ENCODE measurements at regions not wholly inside any gene's neighbourhood (a gene's known extent, or its start where the extent isn't known, plus 50 kb on each side); places are given as distances from the start of the nearest gene placed in this dataset.

DNA sequence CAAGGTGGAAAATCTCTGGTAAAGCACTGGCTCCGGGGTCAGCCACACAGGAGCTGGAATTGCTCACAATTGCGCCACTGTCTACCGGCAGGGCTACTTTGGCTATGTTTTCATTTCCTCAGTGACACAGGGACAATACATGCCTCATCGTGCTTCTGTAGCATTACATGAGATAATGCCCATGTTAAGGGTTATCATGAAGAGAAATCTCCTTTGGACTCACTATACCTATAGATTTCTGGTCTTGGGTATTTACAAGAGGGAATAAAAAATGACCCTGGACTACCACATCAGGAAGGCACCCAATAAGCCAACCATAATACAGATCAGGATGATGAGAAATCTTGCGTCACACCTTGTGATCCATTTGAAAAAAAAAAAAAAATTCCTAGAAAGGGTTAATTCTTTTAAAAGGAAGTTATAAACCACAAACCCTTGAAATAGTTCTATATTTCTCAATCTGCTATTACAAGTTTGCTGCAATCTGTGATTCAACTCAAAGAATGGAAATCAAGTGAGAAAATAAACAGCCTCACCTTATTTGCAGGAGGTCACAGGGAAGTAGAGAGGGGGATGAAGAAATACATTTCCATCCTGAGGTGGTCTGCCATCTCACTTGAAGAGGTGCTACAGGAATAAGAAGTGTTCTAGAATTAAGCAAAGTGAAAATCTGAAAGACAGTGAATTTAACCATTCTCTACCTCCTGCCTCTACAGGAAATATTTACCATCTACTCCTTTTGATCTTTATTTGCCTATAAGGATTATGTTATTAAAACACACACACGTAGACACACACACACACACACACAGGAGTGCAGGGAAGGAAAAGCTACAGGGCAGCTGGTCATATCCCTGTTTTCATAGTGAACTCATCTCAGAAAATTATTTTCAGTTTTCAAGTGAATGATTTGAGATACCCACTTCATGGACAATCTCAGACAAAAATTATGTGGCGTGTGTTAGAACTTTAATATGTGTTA, 231.3 kb upstream of the CELF2 start:
- no peak for DNase-seq (ENCODE audit: low spot score)

GRCh38 chr10:10787586-10787985, 230.1 kb upstream of the CELF2 start:
- DNase-seq (ENCODE audit: low spot score) = no peak

GRCh38 chr10:10788761-10789160, 228.9 kb upstream of the CELF2 start:
- DNase-seq (ENCODE audit: low spot score) = no peak

GRCh38 chr10:10791869-10792268, 225.8 kb upstream of the CELF2 start:
- no peak for DNase-seq (ENCODE audit: low spot score)

DNA sequence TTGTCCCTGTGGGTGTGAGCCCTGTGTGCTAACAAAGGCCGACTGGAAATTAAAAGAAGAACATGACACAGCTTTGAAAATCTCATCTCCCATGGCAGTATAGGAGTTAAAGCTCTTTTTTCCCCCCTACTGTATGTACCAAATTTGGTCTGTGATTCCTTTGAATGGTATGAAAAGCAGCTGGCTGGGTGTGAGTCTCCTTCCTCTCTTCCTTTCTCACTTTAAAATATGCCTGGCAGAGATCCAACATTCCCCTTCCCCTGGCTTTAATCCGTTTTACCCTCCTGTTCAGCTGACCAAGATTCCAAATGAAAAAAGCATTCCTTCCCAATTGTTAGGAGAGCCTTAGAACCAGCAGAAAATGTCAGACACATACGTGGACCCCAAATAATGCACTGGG, 225.0 kb upstream of the CELF2 start:
- no peak for DNase-seq (ENCODE audit: low spot score)

DNA sequence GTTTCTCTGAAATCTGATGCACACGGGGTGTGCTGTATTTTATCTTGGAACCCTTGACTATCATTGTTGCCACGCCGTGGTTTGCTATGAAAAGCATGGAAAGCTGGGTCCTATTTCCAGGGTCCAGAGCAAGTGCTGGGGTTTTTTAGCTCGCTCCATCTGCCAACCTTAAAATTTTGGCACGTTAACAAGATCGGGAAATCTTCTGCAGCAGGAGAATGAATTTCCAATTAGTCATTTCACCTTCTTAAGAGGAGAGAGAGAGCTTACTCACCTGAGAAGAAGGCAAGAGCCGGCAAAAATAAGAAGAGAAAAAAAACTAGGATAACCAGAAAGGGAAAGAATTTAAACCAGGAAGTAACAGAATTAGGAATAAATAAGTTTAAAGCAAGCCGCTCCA, 223.6 kb upstream of the CELF2 start:
- DNase-seq (ENCODE audit: low spot score) = no peak

DNA sequence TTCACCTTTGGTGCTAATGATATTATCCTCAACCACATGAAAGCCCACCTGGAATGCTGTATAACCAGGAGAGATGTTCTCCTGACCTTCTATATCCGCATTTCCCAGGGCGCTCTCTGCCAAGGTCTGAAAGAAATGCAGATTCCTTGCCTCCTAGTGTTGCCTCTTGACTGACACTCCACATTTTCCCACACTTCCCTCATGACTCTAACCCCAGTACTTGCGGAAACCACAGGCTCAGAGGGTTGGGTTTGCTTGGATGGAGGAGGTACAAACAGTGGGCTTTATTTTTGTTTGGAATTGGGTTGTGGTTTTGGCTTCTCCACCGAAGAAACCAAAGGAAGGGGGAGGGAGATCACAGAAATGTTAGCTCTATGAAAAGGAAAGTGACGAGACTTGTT, 222.9 kb upstream of the CELF2 start:
- no peak for DNase-seq (ENCODE audit: low spot score)

GRCh38 chr10:10796061-10796773, 221.5 kb upstream of the CELF2 start:
- no peak for DNase-seq (ENCODE audit: low spot score)

- DNase-seq (ENCODE audit: low spot score) = no peak
These were observed 220.8 kb upstream of the CELF2 start for GRCh38 chr10:10796774-10797415.

DNA sequence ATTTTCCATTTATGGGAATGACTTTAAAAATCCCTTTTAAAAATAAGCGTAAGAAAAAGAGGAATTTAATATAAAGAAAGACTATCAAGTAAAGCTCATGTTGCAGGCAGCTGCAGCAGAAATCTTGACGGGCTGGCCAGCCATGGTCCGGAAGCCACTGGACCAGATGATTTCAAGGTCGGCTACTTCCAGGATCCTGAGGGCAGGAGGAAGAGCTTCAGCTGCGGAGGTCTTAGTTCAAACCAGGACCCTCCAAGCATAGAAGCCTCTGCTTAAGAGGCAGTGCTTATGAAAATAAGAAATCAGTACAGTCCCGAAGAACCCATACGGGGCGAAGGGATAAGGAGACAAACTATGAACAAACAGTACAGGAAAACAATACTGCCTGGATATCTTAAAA, 220.2 kb upstream of the CELF2 start:
- DNase-seq (ENCODE audit: low spot score) = no peak

DNA sequence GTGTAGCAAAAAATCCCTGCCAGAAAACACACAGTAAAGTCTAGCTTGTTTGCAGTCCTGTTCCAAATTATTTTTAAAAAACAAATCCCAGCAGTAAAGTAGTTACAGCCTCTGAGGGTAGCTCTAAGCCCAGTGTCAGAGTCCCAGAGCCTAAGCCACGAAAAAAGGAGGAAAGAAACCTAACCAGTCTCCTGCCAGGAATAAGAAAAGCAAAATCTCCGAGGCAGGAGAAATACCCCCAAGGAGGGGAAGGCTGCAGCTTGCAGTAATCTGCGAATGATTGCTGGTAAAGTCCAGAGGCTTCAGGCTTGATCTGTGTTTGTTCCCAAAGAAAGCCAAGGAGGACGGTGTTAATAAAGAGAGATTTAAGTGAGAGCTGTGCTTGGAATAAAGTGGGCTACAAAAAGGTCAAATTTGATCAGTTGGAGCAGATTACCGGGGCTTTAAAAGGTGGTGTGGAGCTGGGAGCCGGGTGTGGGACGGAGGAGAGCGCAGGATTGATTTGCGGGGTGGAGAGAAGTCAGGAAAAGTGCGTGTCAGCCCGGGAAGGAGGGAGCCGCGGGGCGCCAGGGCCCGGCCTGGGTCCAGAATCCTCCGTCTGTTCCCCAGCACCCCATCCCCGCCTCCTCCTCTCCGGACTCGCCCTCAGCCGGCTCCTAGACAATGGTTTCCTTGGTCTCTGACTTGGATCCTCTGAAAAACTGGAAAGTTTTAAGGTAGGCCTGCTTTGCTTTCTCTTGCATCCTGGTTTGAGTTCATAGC, 219.4 kb upstream of the CELF2 start:
- no peak for DNase-seq (ENCODE audit: low spot score)

GRCh38 chr10:10798864-10799192, 218.8 kb upstream of the CELF2 start:
- DNase-seq (ENCODE audit: low spot score) = no peak

DNA sequence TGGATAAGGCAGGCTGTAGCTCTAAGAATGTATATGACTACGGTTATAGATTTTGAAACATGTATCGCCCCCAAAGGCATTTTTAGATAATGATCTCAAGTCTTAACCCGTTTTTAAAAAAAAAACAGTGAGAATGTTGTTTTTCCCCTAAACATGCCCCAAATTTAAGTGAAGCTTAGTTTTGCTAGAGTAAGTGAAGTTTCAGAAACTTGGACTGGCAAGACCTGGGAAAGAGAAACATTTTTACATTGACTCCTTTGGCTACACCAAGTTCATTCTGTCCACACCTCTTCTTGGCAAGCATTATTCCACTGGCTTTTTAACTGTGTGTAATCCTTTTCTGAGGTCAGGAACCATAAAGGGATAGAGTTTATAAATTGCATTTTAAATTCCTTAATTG, 216.7 kb upstream of the CELF2 start:
- no peak for DNase-seq (ENCODE audit: low spot score)

- DNase-seq (ENCODE audit: low spot score) = no peak
These were observed 214.4 kb upstream of the CELF2 start for GRCh38 chr10:10803278-10803677.

DNA sequence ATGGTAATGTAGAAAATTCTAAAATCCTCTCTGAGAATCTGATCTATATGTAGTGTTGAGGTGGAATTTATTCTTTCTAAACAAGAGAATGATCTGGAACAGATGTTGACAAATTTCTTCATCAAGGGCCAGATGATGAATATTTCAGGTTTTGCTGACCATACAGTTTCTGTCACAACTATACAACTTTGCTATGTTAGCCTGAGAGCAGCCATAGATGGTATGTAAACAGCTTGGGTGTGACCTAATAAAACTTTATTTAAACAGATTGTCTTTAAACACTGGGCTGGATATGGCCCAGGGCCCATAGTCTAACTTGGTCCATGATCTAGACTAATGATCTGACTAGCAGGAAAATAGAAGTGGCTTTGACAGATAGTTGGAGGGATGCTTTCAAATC, 213.6 kb upstream of the CELF2 start:
- DNase-seq (ENCODE audit: low spot score) = no peak

GRCh38 chr10:10804998-10805740, 212.5 kb upstream of the CELF2 start:
- no peak for DNase-seq (ENCODE audit: low spot score)

- no peak for DNase-seq (ENCODE audit: low spot score)
These were observed 210.6 kb upstream of the CELF2 start for GRCh38 chr10:10807106-10807505.

- DNase-seq (ENCODE audit: low spot score) = no peak
These were observed 206.1 kb upstream of the CELF2 start for GRCh38 chr10:10811562-10811961.

DNA sequence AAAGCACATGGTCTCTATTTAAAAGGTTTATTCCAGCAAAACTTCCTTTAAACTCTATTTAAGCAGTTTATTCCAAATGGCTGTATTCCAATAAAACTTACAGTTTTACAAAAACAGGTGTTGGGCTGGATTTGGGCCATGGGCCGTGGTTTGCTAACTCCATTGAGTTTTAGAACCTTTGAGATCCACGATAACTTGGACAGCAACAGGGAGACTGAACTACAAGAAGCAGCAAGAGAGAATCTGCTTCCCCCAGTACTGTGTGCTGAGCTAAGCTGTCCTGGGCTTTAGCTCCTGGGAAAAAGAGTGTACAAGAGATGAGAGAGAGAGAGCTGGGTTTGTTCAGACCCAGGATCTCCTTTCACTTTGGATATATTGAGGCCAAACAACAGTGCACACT, 204.0 kb upstream of the CELF2 start:
- DNase-seq (ENCODE audit: low spot score) = no peak

DNA sequence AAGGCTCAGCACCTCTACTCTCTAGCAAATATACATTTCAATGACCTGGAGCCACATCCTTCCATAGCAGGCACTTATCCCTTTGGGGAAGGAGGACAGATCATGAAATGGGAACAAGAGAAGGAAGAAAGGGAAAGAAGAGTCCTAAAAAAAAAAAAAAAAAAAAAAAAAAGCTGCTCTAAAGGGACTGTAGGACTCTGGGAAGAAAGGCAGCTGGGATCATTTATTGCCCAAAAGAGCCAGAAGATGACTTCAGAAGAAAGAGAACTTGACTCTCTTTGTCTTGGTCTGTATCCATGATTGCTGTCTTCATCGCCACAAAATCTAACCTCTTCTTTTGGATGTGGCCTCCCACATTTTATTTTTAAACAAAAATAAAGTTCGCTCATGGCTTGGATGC, 203.6 kb upstream of the CELF2 start:
- DNase-seq (ENCODE audit: low spot score) = no peak

GRCh38 chr10:10816447-10816846, 201.2 kb upstream of the CELF2 start:
- DNase-seq (ENCODE audit: low spot score) = no peak

DNA sequence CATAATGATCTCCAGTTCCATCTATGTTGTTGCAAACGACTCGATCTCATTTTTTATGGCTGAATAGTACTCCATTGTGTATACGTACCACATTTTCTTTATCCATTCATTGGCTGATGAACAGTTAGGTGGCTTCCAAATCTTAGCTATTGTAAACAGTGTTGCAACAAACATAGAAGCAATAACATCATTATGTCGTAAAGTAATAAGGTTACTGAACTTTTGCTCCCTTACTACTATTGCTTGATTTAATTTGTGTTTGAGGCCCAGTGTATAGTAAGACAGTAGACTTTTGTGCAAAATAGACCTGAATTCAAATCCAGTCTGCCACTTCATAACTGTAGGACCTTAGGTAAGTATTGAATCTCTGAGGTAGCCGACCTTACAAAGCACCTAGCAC, 200.1 kb upstream of the CELF2 start:
- DNase-seq (ENCODE audit: low spot score) = no peak

Data from HuH-7 (cell line).